A549 (cell line): ENCODE measurements at regions not wholly inside any gene's neighbourhood (a gene's known extent, or its start where the extent isn't known, plus 50 kb on each side); places are given as distances from the start of the nearest gene placed in this dataset.

Source experiments
- ATAC-seq, 2 experiments: fragments of 200-7000 bp in 1 of 2; fragments of >200 bp in 1 of 2; cut with Nextera tagmentation in 1 of 2; cut with Tn5 transposase in 1 of 2; 3 replicates each; pipeline versions ENCODE4 v1.8.0 to v1.9.1; 2018 to 2020; ENCODE audit warnings: mild to moderate bottlenecking in 1 of 2, moderate library complexity in 1 of 2
- CTCF ChIA-PET: fragments of 300-600 bp; sonication (Branson Sonifier 250); formaldehyde crosslinking; extraction: SDS; loops from one replicate; lab custom pipeline; 2021; ENCODE audit warnings: antibody characterized with exemption, inconsistent platforms; lab: Yijun Ruan, JAX
- POLR2A ChIA-PET: fragments of 350-600 bp; formaldehyde crosslinking; extraction: SDS; loops from one replicate; lab custom pipeline; 2021; ENCODE audit warnings: antibody characterized with exemption, inconsistent platforms; lab: Yijun Ruan, JAX
- DNase-seq, 2 experiments: peaks; one replicate each; pipeline versions ENCODE4 v3.0.0 to v3.0.0-alpha.2; 2011 to 2016; ENCODE audit warnings: low read depth in 1 of 2, low spot score in 1 of 2
- FAIRE-seq: peaks from 2 replicates; lab custom pipeline; 2011; peaks lifted over from hg19 to GRCh38; lab: Jason Lieb, UNC
- H3K27ac ChIP-seq, 2 experiments: fragments of >200 bp; sonication (Bioruptor Twin); formaldehyde crosslinking; 3 replicates each; pipeline ENCODE4 v1.5.1; 2016 to 2017
- H3K4me1 ChIP-seq: fragments of >200 bp; sonication (Bioruptor Twin); formaldehyde crosslinking; 3 replicates; pipeline ENCODE4 v1.6.1; 2016
- H3K4me2 ChIP-seq: fragments of >200 bp; sonication (Bioruptor Twin); formaldehyde crosslinking; 3 replicates; pipeline ENCODE4 v1.6.1; 2016
- H3K4me3 ChIP-seq: fragments of >200 bp; sonication (Bioruptor Twin); formaldehyde crosslinking; 3 replicates; pipeline ENCODE4 v1.5.1; 2016
- H3K9me3 ChIP-seq: fragments of >200 bp; sonication (Bioruptor Twin); formaldehyde crosslinking; 3 replicates; pipeline ENCODE4 v1.6.1; 2016
- ATOH8 ChIP-seq: fragments of 250-450 bp; sonication (Bioruptor Pico); IDR thresholded peaks from 2 replicates; pipeline ENCODE4 v1.5.0; 2020; ENCODE audit warnings: low read depth, mild to moderate bottlenecking, moderate library complexity
- BCL3 ChIP-seq: fragments of >200 bp; sonication (Bioruptor Twin); formaldehyde crosslinking; IDR thresholded peaks from 3 replicates; pipeline ENCODE4 v1.6.1; 2016
- CBX8 ChIP-seq: fragments of 200-600 bp; sonication (generic); IDR thresholded peaks from 2 replicates; pipeline ENCODE4 v1.6.1; 2016
- E2F6 ChIP-seq: IDR thresholded peaks from 2 replicates; pipeline ENCODE4 v1.6.1; 2012; ENCODE audit warnings: low read depth, borderline replicate concordance
- EHF ChIP-seq: fragments of 250-450 bp; sonication (Bioruptor Pico); IDR thresholded peaks from 2 replicates; pipeline ENCODE4 v1.5.0; 2020; ENCODE audit warnings: mild to moderate bottlenecking
- EHMT2 ChIP-seq: fragments of 200-600 bp; sonication (generic); IDR thresholded peaks from 2 replicates; pipeline ENCODE4 v1.6.1; 2016; ENCODE audit warnings: antibody characterized with exemption, low read depth, mild to moderate bottlenecking, moderate library complexity
- EP300 ChIP-seq, 2 experiments: fragments of >200 bp; sonication (Bioruptor Twin); formaldehyde crosslinking; IDR thresholded peaks; 2 replicates in 1 of 2; 3 replicates in 1 of 2; pipeline ENCODE4 v1.6.1; 2016 to 2017
- GATA3 ChIP-seq: IDR thresholded peaks from 2 replicates; pipeline ENCODE4 v1.6.1; 2012; ENCODE audit warnings: borderline replicate concordance
- HDAC2 ChIP-seq: fragments of 200-600 bp; sonication (generic); IDR thresholded peaks from 2 replicates; pipeline ENCODE4 v1.6.1; 2016
- HES2 ChIP-seq: fragments of >200 bp; sonication (Bioruptor Twin); formaldehyde crosslinking; IDR thresholded peaks from 2 replicates; pipeline ENCODE4 v1.6.1; 2016
- HEYL ChIP-seq: fragments of 250-450 bp; sonication (Bioruptor Pico); IDR thresholded peaks from 2 replicates; pipeline ENCODE4 v1.8.0; 2021; ENCODE audit warnings: mild to moderate bottlenecking, moderate library complexity
- HOXB13 ChIP-seq: fragments of 250-450 bp; sonication (Bioruptor Pico); IDR thresholded peaks from 2 replicates; pipeline ENCODE4 v1.5.0; 2020; ENCODE audit warnings: low read depth, mild to moderate bottlenecking, moderate library complexity
- HOXB5 ChIP-seq: fragments of 250-450 bp; sonication (Bioruptor Pico); IDR thresholded peaks from 2 replicates; pipeline ENCODE4 v1.5.0; 2020; ENCODE audit warnings: mild to moderate bottlenecking, moderate library complexity
- JUN ChIP-seq, 2 experiments: fragments of >200 bp; sonication (Bioruptor Twin); formaldehyde crosslinking; IDR thresholded peaks; 2 replicates in 1 of 2; 3 replicates in 1 of 2; pipeline ENCODE4 v1.6.1; 2016 to 2017
- KDM5A ChIP-seq: fragments of 200-600 bp; sonication (generic); IDR thresholded peaks from 2 replicates; pipeline ENCODE4 v1.6.1; 2016; ENCODE audit warnings: antibody characterized with exemption, mild to moderate bottlenecking
- MAFK ChIP-seq: fragments of 450-650 bp; IDR thresholded peaks from 2 replicates; pipeline ENCODE4 v1.6.1; 2014; ENCODE audit not compliant: partially characterized antibody
- MAX ChIP-seq: IDR thresholded peaks from 2 replicates; pipeline ENCODE4 v1.6.1; 2012
- MAZ ChIP-seq: fragments of 150-350 bp; IDR thresholded peaks from 2 replicates; pipeline ENCODE4 v1.6.1; 2014; ENCODE audit warnings: antibody characterized with exemption, low read depth, low read length, borderline replicate concordance
- NFE2L2 ChIP-seq: fragments of 150-350 bp; conservative IDR thresholded peaks from 2 replicates; pipeline ENCODE4 v1.6.1; 2014; ENCODE audit warnings: low read length
- NPAS2 ChIP-seq: fragments of 250-450 bp; sonication (Bioruptor Pico); IDR thresholded peaks from 2 replicates; pipeline ENCODE4 v1.8.0; 2022; ENCODE audit warnings: mild to moderate bottlenecking, moderate library complexity, borderline replicate concordance
- NR3C1 ChIP-seq: fragments of >200 bp; sonication (Bioruptor Twin); formaldehyde crosslinking; IDR thresholded peaks from 3 replicates; pipeline ENCODE4 v1.6.1; 2017
- PBX3 ChIP-seq: IDR thresholded peaks from 2 replicates; pipeline ENCODE4 v1.6.1; 2012
- PHF8 ChIP-seq: fragments of 200-600 bp; sonication (generic); IDR thresholded peaks from 2 replicates; pipeline ENCODE4 v1.6.1; 2016; ENCODE audit warnings: low read depth, mild to moderate bottlenecking, antibody characterized with exemption, moderate library complexity, borderline replicate concordance
- POLR2A ChIP-seq: IDR thresholded peaks from 2 replicates; pipeline ENCODE4 v1.6.1; 2012; ENCODE audit warnings: mild to moderate bottlenecking, low read length
- POLR2AphosphoS2 ChIP-seq: conservative IDR thresholded peaks from 2 replicates; pipeline ENCODE4 v1.6.1; 2012; ENCODE audit warnings: low read length, improper control_type of control experiment, inconsistent platforms
- RAD21 ChIP-seq, 2 experiments: fragments of >200 bp in 1 of 2; sonication (Bioruptor Twin) in 1 of 2; formaldehyde crosslinking in 1 of 2; IDR thresholded peaks in 1 of 2; conservative IDR thresholded peaks in 1 of 2; 2 replicates in 1 of 2; 3 replicates in 1 of 2; pipeline ENCODE4 v1.6.1; 2012 to 2018; ENCODE audit warnings: inconsistent platforms in 1 of 2
- SMC3 ChIP-seq: fragments of >200 bp; sonication (Bioruptor Twin); formaldehyde crosslinking; IDR thresholded peaks from 3 replicates; pipeline ENCODE4 v1.6.1; 2018; ENCODE audit warnings: inconsistent platforms
- SREBF2 ChIP-seq: fragments of 450-650 bp; IDR thresholded peaks from 2 replicates; pipeline ENCODE4 v1.6.1; 2014; ENCODE audit warnings: mild to moderate bottlenecking, moderate library complexity
- TP53 ChIP-seq: fragments of 250-450 bp; sonication (Bioruptor Pico); IDR thresholded peaks from 2 replicates; pipeline ENCODE4 v1.5.0; 2021; ENCODE audit warnings: mild to moderate bottlenecking, moderate library complexity
- USF2 ChIP-seq: fragments of 450-650 bp; IDR thresholded peaks from 2 replicates; pipeline ENCODE4 v1.6.1; 2014; ENCODE audit warnings: antibody characterized with exemption
- WGBS: methylation state at CpG from one replicate; pipeline ENCODE4 v1.1.6; 2017; ENCODE audit errors: missing lambda C conversion rate; 5-methylcytosine and 5-hydroxymethylcytosine counted together

- no peak overlapping the region for H3K4me2 ChIP-seq
- H3K9me3 ChIP-seq, result no peaks in the 10 kb centered on the region
- POLR2A ChIA-PET, result no interaction called here
- H3K27ac ChIP-seq, result no peak overlapping the region
- no peak for ATAC-seq
- FAIRE-seq, result no peak
- no peak overlapping the region for H3K4me3 ChIP-seq
- CTCF ChIA-PET, result no interaction called here
- TF ChIP-seq POLR2AphosphoS2 (no peak), EHF (no peak), KDM5A (no peak), USF2 (no peak), NFE2L2 (no peak), HES2 (no peak), JUN (IDR thresholded peaks at IDR 0.05) (no peak), SREBF2 (no peak), EHMT2 (no peak), ATOH8 (CRISPR knock-in tag) (no peak), MAZ (no peak), PBX3 (no peak), GATA3 (no peak), TP53 (no peak), EP300 (IDR thresholded peaks at IDR 0.05) (no peak), MAFK (no peak), E2F6 (no peak), HDAC2 (no peak), NPAS2 (no peak), SMC3 (no peak)
- WGBS, result 0% methylated on average over 2 of the region's 2 CpGs
- H3K4me1 ChIP-seq, result no peaks in the 10 kb centered on the region
- DNase-seq, result no peak
These were observed 1277.4 kb upstream of the TMEM132C start for GRCh38 chr12:126989532-126989931.

- H3K27ac ChIP-seq, result no peak overlapping the region
- no peak overlapping the region for H3K4me3 ChIP-seq
- DNase-seq (no peak), FAIRE-seq (no peak), ATAC-seq (no peak)
- POLR2A ChIA-PET, result no interaction called here
- H3K4me1 ChIP-seq, result no peaks in the 10 kb centered on the region
- WGBS, result 70% methylated on average over 9 of the region's 9 CpGs
- H3K9me3 ChIP-seq, result no peaks in the 10 kb centered on the region
- TF ChIP-seq USF2 (no peak), HOXB5 (CRISPR knock-in tag) (no peak), HOXB13 (CRISPR knock-in tag) (no peak), NR3C1 (no peak), POLR2A (no peak), GATA3 (no peak), RAD21 (conservative IDR thresholded peaks at IDR 0.05 in 1 of 2, IDR thresholded peaks at IDR 0.05 in 1 of 2) (no peak), BCL3 (no peak), PHF8 (no peak), CBX8 (no peak), HEYL (CRISPR knock-in tag) (no peak), KDM5A (no peak), MAX (no peak), POLR2AphosphoS2 (no peak)
- no peak overlapping the region for H3K4me2 ChIP-seq
- CTCF ChIA-PET, result interaction anchor here (1.0 kb wide), 1 partner anchor 115 kb away, joined by 3 read pairs; no protein-coding TSS in a partner anchor
These were observed 1273.1 kb upstream of the TMEM132C start for GRCh38 chr12:126993898-126994297.
